GM12878 (cell line): ENCODE measurements at regions not wholly inside any gene's neighbourhood (a gene's known extent, or its start where the extent isn't known, plus 50 kb on each side); places are given as distances from the start of the nearest gene placed in this dataset.

ENCODE experiments used
- ATAC-seq: fragments of 200-7000 bp; cut with Tn5 transposase; 3 replicates; pipeline ENCODE4 v1.9.1; 2020; ENCODE audit warnings: mild to moderate bottlenecking, moderate library complexity
- BruUV-seq: library from RNA; stranded (reverse); fragments of 400-500 nt; replicated peaks from 2 replicates; lab custom pipeline; 2021; lab: Mats Ljungman, UMichigan
- CTCF ChIA-PET: fragments of 300-600 bp; sonication (Branson Sonifier 250); formaldehyde crosslinking; extraction: SDS; loops from one replicate; lab custom pipeline; 2021; ENCODE audit warnings: inconsistent platforms; lab: Yijun Ruan, JAX
- POLR2A ChIA-PET: fragments of 350-600 bp; formaldehyde crosslinking; extraction: SDS; loops from one replicate; lab custom pipeline; 2021; ENCODE audit warnings: inconsistent platforms; lab: Charles Lee
- RAD21 ChIA-PET: fragments of 300-600 bp; sonication (Branson Sonifier 250); formaldehyde crosslinking; loops from one replicate; lab custom pipeline; 2023; ENCODE audit warnings: antibody characterized with exemption; ENCODE audit not compliant: unreplicated experiment; lab: Charles Lee
- SMC1A ChIA-PET: fragments of 300-600 bp; sonication (Branson Sonifier 250); formaldehyde crosslinking; loops from one replicate; lab custom pipeline; 2023; ENCODE audit not compliant: unreplicated experiment, uncharacterized antibody; lab: Charles Lee
- DNase-seq: peaks from one replicate; pipeline ENCODE4 v3.0.0-alpha.2; 2011; ENCODE audit warnings: low read depth, low spot score
- FAIRE-seq: peaks from 3 replicates; lab custom pipeline; 2011; peaks lifted over from hg19 to GRCh38; lab: Jason Lieb, UNC
- H2AFZ ChIP-seq: 2 replicates; pipeline ENCODE4 v1.6.0; 2011; ENCODE audit warnings: low read depth, low read length, control low read depth; ENCODE audit not compliant: control insufficient read depth
- H3K27ac ChIP-seq: 2 replicates; pipeline ENCODE4 v1.5.1; 2011; ENCODE audit warnings: control low read depth; ENCODE audit not compliant: control insufficient read depth, insufficient read depth
- H3K27me3 ChIP-seq, 2 experiments: replicated peaks in 1 of 2; 2 replicates each; pipeline versions ENCODE4 v1.6.0 to v1.6.1; 2011; ENCODE audit warnings: low read length in 1 of 2; ENCODE audit not compliant: control insufficient read depth in 2 of 2, insufficient read depth in 2 of 2
- H3K36me3 ChIP-seq, 2 experiments: 2 replicates each; pipeline ENCODE4 v1.5.1; 2011; ENCODE audit warnings: low read length in 1 of 2; ENCODE audit not compliant: control insufficient read depth in 2 of 2, insufficient read depth in 2 of 2
- H3K4me1 ChIP-seq: 2 replicates; pipeline ENCODE4 v1.6.1; 2011; ENCODE audit warnings: mild to moderate bottlenecking, low read length, moderate library complexity, mixed read lengths; ENCODE audit not compliant: control insufficient read depth, insufficient read depth
- H3K4me2 ChIP-seq: 2 replicates; pipeline ENCODE4 v1.6.0; 2011; ENCODE audit warnings: control low read depth; ENCODE audit not compliant: control insufficient read depth, insufficient read depth
- H3K4me3 ChIP-seq: fragments of 200-600 bp; sonication (generic); 2 replicates; pipeline ENCODE4 v1.5.1; 2016
- H3K79me2 ChIP-seq: 2 replicates; pipeline ENCODE4 v1.6.0; 2011; ENCODE audit warnings: low read length; ENCODE audit not compliant: control insufficient read depth, insufficient read depth
- H3K9ac ChIP-seq: 2 replicates; pipeline ENCODE4 v1.8.0; 2011; ENCODE audit warnings: low read length, control low read depth, mixed read lengths; ENCODE audit not compliant: control insufficient read depth, insufficient read depth
- H3K9me3 ChIP-seq: replicated peaks from 3 replicates; pipeline ENCODE4 v1.5.1; 2011; ENCODE audit warnings: mild to moderate bottlenecking, low read length; ENCODE audit not compliant: control insufficient read depth, insufficient read depth
- H4K20me1 ChIP-seq: 2 replicates; pipeline ENCODE4 v1.6.0; 2011; ENCODE audit not compliant: control insufficient read depth, insufficient read depth
- ASH2L ChIP-seq: fragments of 300-600, 200-600 bp; sonication (generic); IDR thresholded peaks from 2 replicates; pipeline ENCODE4 v1.6.1; 2017; ENCODE audit warnings: low read depth, mild to moderate bottlenecking, borderline replicate concordance
- BMI1 ChIP-seq: fragments of 450-650 bp; IDR thresholded peaks from 2 replicates; pipeline ENCODE4 v1.6.1; 2016; ENCODE audit warnings: mild to moderate bottlenecking, moderate library complexity, borderline replicate concordance
- CEBPB ChIP-seq, 2 experiments: fragments of 150-350 bp in 1 of 2; IDR thresholded peaks; 2 replicates each; pipeline ENCODE4 v1.6.1; 2012 to 2014; ENCODE audit warnings: low read depth in 2 of 2, low read length in 2 of 2, borderline replicate concordance in 1 of 2, inconsistent platforms in 1 of 2
- HDAC2 ChIP-seq: fragments of 200-600 bp; sonication (generic); IDR thresholded peaks from 2 replicates; pipeline ENCODE4 v1.6.1; 2017
- LARP7 ChIP-seq: fragments of 450-650 bp; IDR thresholded peaks from 2 replicates; pipeline ENCODE4 v1.6.1; 2017; ENCODE audit warnings: mild to moderate bottlenecking
- MXI1 ChIP-seq: fragments of 150-350 bp; IDR thresholded peaks from 2 replicates; pipeline ENCODE4 v1.6.1; 2011; ENCODE audit warnings: low read depth, mild to moderate bottlenecking, inconsistent platforms, low read length, improper control_type of control experiment
- MYB ChIP-seq: fragments of 150-350 bp; IDR thresholded peaks from 2 replicates; pipeline ENCODE4 v1.6.1; 2014; ENCODE audit warnings: mild to moderate bottlenecking, low read depth, low read length, borderline replicate concordance
- MYC ChIP-seq: IDR thresholded peaks from 2 replicates; pipeline ENCODE4 v1.6.1; 2011; ENCODE audit warnings: mild to moderate bottlenecking, low read length, moderate library complexity, inconsistent platforms; ENCODE audit not compliant: insufficient read depth, insufficient replicate concordance, insufficient read length, severe bottlenecking
- NFYA ChIP-seq: IDR thresholded peaks from 2 replicates; pipeline ENCODE4 v1.6.1; 2011; ENCODE audit warnings: low read depth, mild to moderate bottlenecking, low read length, improper control_type of control experiment, borderline replicate concordance
- RAD21 ChIP-seq: IDR thresholded peaks from 2 replicates; pipeline ENCODE4 v1.6.1; 2011; ENCODE audit warnings: mild to moderate bottlenecking, low read depth, low read length, moderate library complexity; ENCODE audit not compliant: insufficient read depth
- SMC3 ChIP-seq: IDR thresholded peaks from 2 replicates; pipeline ENCODE4 v1.6.1; 2011; ENCODE audit warnings: low read length, improper control_type of control experiment, borderline replicate concordance
- SREBF1 ChIP-seq: IDR thresholded peaks from 2 replicates; pipeline ENCODE4 v1.6.1; 2012; ENCODE audit warnings: mild to moderate bottlenecking, low read length
- SUZ12 ChIP-seq: fragments of 200-600 bp; sonication (generic); IDR thresholded peaks from one replicate; pipeline ENCODE4 v1.6.1; 2018; ENCODE audit warnings: antibody characterized with exemption, mild to moderate bottlenecking; ENCODE audit not compliant: unreplicated experiment
- TCF7 ChIP-seq: IDR thresholded peaks from 2 replicates; pipeline ENCODE4 v1.6.1; 2014; ENCODE audit warnings: antibody characterized with exemption, borderline replicate concordance
- WRNIP1 ChIP-seq: IDR thresholded peaks from 2 replicates; pipeline ENCODE4 v1.6.1; 2011; ENCODE audit warnings: low read depth, low read length, improper control_type of control experiment, borderline replicate concordance
- YY1 ChIP-seq: IDR thresholded peaks from 2 replicates; pipeline ENCODE4 v1.6.1; 2011; ENCODE audit warnings: low read depth, mild to moderate bottlenecking, low read length
- WGBS: methylation state at CpG from one replicate; pipeline ENCODE4 v1.1.6; 2016; ENCODE audit warnings: low lambda C conversion rate; ENCODE audit not compliant: insufficient replicate concordance, insufficient coverage; ENCODE audit errors: missing lambda C conversion rate; 5-methylcytosine and 5-hydroxymethylcytosine counted together
- in situ Hi-C: fragments of 300-500 bp; cut with MboI; formaldehyde crosslinking; loops from 9 replicates; pipeline ENCODE4 v1.14.3; 2018; ENCODE audit warnings: mixed read lengths
- intact Hi-C: fragments of 100-400 bp; cut with micrococcal nuclease; formaldehyde crosslinking; loops from one replicate; pipeline ENCODE4 v1.14.2; 2022; ENCODE audit not compliant: unreplicated experiment
- TF ChIP-seq, protein P1 (sequence below): IDR thresholded peaks from 2 replicates; pipeline ENCODE4 v1.6.1; 2011; ENCODE audit warnings: borderline replicate concordance, low read depth, mild to moderate bottlenecking, moderate library complexity, low read length; ENCODE audit not compliant: insufficient read depth, poor library complexity, severe bottlenecking
- TF ChIP-seq, protein P2 (sequence below): fragments of 450-650 bp; IDR thresholded peaks from 2 replicates; pipeline ENCODE4 v1.6.1; 2017; ENCODE audit warnings: mild to moderate bottlenecking, low read depth, inconsistent platforms; ENCODE audit not compliant: poor library complexity, severe bottlenecking

DNA sequence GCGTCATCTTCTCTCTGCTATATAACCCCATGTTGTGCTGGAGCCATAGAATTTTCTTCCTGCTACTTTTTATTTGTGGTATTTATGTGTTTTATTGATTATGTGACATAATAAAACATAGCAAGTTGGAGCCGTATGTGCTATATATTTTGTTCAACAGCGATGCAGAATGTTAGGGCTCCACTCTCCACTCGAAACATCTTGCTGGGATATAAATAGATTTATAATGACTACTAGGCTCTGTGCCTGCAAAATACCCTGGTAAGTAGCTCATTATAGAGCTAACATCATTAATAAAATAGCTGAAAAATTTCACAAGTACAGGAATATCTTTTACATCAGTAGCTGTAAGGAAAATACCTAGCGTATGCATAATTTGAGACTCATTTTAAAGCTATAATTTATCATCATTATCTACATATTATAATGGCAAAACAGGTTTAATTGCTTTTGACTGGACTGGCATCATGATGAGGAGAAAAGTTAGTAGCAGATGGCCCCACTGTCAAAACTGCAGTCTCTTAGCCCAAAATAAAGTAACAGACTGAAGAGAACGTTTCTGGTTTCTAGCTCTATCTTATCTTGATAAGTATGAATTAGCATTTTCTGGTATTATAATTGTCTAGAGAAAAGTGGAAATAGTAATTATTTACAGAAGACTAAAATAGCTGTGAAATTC is 263.0 kb downstream of the NEDD1 start (continued):
- TF ChIP-seq YY1 = no peak
- TF ChIP-seq NFYA = no peak

DNA sequence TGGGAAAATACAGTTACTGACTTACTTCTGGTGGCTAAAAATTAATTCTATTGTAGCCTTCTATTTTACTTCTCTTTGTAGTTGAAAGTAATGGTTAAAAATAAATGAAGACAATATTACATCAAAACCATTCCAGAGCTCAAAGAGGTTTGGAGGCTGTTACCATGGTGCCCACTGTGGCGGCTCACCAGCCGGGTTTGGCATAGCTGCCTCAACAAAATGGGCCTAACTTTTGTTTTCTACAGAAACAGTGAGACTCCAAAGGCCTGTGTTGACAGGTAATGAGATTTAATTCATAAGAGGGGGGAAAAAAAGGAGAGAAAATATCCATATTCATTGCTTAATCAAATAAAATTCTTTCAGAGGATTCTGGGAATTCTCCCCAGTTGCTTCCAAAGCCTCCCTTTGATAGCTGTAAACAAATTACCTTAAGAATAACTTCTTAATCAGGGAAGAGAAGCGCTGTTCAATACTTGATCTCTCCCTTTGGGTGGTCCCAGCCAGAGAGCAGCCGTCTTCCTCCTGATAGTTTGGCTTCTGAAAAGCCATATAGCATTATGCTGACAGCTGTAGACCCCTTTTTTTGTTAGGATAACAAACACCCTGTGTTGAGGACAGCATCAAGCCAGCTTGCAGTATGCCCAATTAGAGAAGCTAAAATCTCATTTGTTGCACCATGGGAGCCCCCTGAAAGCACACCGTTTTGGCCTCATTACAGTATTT is 266.8 kb downstream of the NEDD1 start:
- Histone ChIP-seq H3K4me3 (no peak overlapping the region), H3K79me2 (no peaks in the 10 kb centered on the region), H4K20me1 (no peaks in the 10 kb centered on the region), H3K27ac (no peak overlapping the region), H3K4me2 (no peak overlapping the region), H3K4me1 (no peaks in the 10 kb centered on the region), H2AFZ (no peak overlapping the region), H3K9me3 (no peaks in the 10 kb centered on the region), H3K27me3 (no peaks in the 10 kb centered on the region), H3K9ac (no peak overlapping the region), H3K36me3 (no peaks in the 10 kb centered on the region)
- intact Hi-C loops = no loop called here
- ATAC-seq = no peak
- SMC1A ChIA-PET = no interaction called here
- no peak for FAIRE-seq
- no TSS peak for BruUV-seq
- POLR2A ChIA-PET = no interaction called here
- WGBS = 52% methylated on average over 5 of the region's 5 CpGs
- no peak for TF ChIP-seq MYB
- TF ChIP-seq ASH2L = no peak
- TF ChIP-seq WRNIP1 = no peak
- no peak for TF ChIP-seq MXI1
- TF ChIP-seq, protein P1, sequence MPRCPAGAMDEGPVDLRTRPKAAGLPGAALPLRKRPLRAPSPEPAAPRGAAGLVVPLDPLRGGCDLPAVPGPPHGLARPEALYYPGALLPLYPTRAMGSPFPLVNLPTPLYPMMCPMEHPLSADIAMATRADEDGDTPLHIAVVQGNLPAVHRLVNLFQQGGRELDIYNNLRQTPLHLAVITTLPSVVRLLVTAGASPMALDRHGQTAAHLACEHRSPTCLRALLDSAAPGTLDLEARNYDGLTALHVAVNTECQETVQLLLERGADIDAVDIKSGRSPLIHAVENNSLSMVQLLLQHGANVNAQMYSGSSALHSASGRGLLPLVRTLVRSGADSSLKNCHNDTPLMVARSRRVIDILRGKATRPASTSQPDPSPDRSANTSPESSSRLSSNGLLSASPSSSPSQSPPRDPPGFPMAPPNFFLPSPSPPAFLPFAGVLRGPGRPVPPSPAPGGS = no peak
- no peak for TF ChIP-seq YY1
- TF ChIP-seq TCF7 = no peak
- TF ChIP-seq RAD21 = no peak
- TF ChIP-seq CEBPB (IDR thresholded peaks at IDR 0.05; ENCODE audit: borderline replicate concordance in 1 of 2, low read depth in 2 of 2, low read length in 2 of 2) = no peak
- no peak for TF ChIP-seq LARP7
- TF ChIP-seq SUZ12 = no peak
- no peak for TF ChIP-seq MYC
- no peak for TF ChIP-seq BMI1
- TF ChIP-seq SREBF1 = no peak
- TF ChIP-seq, protein P2, sequence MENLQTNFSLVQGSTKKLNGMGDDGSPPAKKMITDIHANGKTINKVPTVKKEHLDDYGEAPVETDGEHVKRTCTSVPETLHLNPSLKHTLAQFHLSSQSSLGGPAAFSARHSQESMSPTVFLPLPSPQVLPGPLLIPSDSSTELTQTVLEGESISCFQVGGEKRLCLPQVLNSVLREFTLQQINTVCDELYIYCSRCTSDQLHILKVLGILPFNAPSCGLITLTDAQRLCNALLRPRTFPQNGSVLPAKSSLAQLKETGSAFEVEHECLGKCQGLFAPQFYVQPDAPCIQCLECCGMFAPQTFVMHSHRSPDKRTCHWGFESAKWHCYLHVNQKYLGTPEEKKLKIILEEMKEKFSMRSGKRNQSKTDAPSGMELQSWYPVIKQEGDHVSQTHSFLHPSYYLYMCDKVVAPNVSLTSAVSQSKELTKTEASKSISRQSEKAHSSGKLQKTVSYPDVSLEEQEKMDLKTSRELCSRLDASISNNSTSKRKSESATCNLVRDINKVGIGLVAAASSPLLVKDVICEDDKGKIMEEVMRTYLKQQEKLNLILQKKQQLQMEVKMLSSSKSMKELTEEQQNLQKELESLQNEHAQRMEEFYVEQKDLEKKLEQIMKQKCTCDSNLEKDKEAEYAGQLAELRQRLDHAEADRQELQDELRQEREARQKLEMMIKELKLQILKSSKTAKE = no peak
- no peak for TF ChIP-seq HDAC2
- no peak for TF ChIP-seq SMC3
- DNase-seq = no peak
- CTCF ChIA-PET = no interaction called here
- in situ Hi-C loops = no loop called here
- RAD21 ChIA-PET = no interaction called here
